ENCODE measurements at regions not wholly inside any gene's neighbourhood (a gene's known extent, or its start where the extent isn't known, plus 50 kb on each side); places are given as distances from the start of the nearest gene placed in this dataset.

DNA sequence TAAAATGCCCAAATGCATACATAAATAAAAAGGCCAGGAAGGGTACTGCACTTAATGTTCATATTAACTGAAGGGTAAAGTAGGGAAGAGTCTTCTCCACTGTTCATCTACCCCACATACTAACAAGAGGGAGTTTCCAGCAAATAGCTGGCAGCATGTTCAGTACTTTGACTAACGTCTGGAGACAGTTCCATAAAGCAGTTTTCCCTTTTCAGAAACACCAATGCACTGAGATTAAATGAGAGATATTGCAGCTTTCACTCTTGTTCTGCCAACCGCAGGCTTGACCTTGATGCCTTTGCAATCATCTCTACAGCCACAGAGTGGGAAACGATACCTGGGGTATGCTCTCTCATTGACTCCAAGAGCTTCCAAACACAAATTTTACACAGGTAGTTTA is 2123.1 kb upstream of the TENM3 start:
- TF ChIP-seq, protein P1, sequence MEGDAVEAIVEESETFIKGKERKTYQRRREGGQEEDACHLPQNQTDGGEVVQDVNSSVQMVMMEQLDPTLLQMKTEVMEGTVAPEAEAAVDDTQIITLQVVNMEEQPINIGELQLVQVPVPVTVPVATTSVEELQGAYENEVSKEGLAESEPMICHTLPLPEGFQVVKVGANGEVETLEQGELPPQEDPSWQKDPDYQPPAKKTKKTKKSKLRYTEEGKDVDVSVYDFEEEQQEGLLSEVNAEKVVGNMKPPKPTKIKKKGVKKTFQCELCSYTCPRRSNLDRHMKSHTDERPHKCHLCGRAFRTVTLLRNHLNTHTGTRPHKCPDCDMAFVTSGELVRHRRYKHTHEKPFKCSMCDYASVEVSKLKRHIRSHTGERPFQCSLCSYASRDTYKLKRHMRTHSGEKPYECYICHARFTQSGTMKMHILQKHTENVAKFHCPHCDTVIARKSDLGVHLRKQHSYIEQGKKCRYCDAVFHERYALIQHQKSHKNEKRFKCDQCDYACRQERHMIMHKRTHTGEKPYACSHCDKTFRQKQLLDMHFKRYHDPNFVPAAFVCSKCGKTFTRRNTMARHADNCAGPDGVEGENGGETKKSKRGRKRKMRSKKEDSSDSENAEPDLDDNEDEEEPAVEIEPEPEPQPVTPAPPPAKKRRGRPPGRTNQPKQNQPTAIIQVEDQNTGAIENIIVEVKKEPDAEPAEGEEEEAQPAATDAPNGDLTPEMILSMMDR (IDR thresholded peaks at IDR 0.05; ENCODE audit: unreplicated experiment in 3 of 3), result no peak

DNA sequence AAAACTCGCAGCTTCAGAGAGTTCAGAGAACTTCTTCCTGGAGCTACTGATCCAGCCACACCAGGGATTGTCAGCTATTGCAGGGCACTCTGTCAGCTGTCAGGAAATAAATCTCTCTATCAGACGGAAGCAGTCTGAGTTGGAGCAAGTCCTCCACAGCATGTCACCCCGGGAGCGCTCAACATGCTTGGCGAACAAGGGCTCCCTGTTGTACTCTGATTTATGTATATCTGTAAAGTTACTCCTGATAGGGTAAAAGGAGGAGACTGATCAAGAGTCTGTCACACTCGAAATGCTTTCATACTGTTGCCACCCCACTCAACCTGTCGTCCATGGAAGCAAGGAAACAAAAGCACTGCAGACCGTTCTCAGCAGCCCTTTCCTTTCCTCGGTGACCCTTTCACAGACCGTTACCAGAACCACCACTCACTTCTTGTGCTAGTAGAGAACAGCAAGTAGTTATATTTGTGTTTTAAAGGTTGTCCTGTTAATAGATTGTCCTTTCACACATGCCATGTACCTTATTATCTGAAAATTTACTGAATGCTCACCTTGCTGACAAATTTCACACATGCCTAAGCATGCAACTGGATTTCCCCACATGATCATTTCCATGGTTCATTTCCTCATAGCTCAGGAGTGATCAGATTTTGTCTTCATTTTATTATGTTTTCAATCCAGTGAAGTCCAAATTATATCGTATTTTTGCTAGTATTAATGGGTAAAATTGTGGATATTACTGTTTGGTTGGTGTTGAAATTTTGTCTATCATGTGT is 2108.9 kb upstream of the TENM3 start:
- H3K4me1 Mint-ChIP-seq, result peaks cover 15% of the 10 kb centered on the region
- no peaks in the 10 kb centered on the region for H3K36me3 Mint-ChIP-seq (ENCODE audit: low read depth)
- H3K4me3 Mint-ChIP-seq, result peak overlapping the region; percentile 53 to 80 (median 62)
- TF ChIP-seq, protein P1 (IDR thresholded peaks at IDR 0.05; ENCODE audit: unreplicated experiment in 3 of 3), result no peak
- H3K27ac Mint-ChIP-seq, result peak overlapping the region; percentile 64 to 78 (median 76)
- H3K9me3 Mint-ChIP-seq, result no peaks in the 10 kb centered on the region
- H3K27me3 Mint-ChIP-seq (ENCODE audit: low read depth), result peaks cover 5% of the 10 kb centered on the region

More for the DNA sequence above, 2123.1 kb upstream of the TENM3 start:
- Mint-ChIP-seq H3K27ac (no peak overlapping the region), H3K36me3 (ENCODE audit: low read depth) (no peaks in the 10 kb centered on the region), H3K9me3 (no peaks in the 10 kb centered on the region), H3K27me3 (ENCODE audit: low read depth) (no peaks in the 10 kb centered on the region), H3K4me1 (peaks cover 5% of the 10 kb centered on the region), H3K4me3 (no peak overlapping the region)

DNA sequence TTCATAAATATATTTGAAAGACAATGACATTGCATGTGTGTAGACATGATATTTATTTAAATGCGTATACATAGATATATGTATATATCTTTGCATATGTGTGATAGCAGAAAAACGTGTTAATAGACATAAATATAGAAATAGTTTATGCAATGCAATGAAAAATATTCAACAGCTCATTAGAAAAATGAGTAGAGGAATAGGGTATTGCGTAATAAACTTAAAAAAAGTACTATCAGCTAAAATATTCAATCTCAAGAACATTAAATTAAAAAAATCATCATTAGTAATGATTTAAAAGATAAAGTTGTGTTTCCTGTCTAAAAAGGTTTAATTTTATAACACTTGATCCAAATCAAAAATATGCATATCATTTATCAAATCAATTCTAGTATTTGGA is 2101.5 kb upstream of the TENM3 start:
- Mint-ChIP-seq H3K36me3 (ENCODE audit: low read depth) (no peaks in the 10 kb centered on the region), H3K9me3 (no peaks in the 10 kb centered on the region), H3K27ac (no peak overlapping the region), H3K4me1 (no peaks in the 10 kb centered on the region), H3K4me3 (no peak overlapping the region), H3K27me3 (ENCODE audit: low read depth) (no peaks in the 10 kb centered on the region)
- TF ChIP-seq, protein P1 (IDR thresholded peaks at IDR 0.05; ENCODE audit: unreplicated experiment in 3 of 3), result no peak

DNA sequence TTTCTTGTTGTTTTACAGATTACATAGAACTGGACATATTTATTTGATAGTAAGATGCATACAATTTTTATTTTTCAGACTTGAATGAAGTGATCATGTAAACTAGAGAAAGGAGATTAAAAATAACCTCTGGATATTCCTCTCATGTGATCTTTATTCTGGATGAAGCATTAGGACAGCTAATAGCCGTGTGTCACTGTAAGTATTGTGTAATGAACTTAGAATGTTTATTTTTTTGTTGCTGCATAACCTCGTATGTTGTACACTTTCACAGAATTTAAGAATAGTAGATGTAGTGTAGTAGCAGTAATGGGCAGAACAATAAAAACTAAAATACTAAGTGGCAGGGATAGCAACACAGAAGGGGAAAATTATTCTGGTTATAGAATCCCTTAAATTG is 2094.5 kb upstream of the TENM3 start:
- Mint-ChIP-seq H3K36me3 (ENCODE audit: low read depth) (no peaks in the 10 kb centered on the region), H3K27ac (no peak overlapping the region), H3K4me3 (no peak overlapping the region), H3K9me3 (no peaks in the 10 kb centered on the region), H3K4me1 (no peaks in the 10 kb centered on the region), H3K27me3 (ENCODE audit: low read depth) (no peaks in the 10 kb centered on the region)
- TF ChIP-seq, protein P1 (IDR thresholded peaks at IDR 0.05; ENCODE audit: unreplicated experiment in 3 of 3), result no peak

DNA sequence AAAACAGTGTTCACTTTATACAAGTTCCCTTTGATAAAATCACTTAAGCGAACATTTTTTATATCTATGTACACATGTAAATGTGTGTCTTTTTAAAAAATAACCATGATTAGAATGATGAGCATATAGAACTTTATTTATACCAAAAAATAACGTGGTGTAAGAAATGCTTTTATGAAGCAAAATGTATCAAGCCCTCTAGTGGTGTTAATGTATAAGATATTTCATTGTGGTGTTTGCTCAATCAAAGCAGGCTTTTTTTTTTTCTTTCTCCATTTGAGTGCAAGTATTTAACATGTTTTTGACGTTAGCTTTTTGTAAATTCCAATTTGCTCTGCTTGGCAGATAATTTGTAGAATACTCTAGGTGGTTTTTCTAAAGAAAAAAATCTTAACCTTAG is 2092.4 kb upstream of the TENM3 start:
- TF ChIP-seq, protein P1 (IDR thresholded peaks at IDR 0.05; ENCODE audit: unreplicated experiment in 3 of 3), result peak; percentile 39 to 60 (median 48)
- Mint-ChIP-seq H3K36me3 (ENCODE audit: low read depth) (no peaks in the 10 kb centered on the region), H3K27me3 (ENCODE audit: low read depth) (no peaks in the 10 kb centered on the region), H3K27ac (no peak overlapping the region), H3K9me3 (no peaks in the 10 kb centered on the region), H3K4me1 (no peaks in the 10 kb centered on the region), H3K4me3 (no peak overlapping the region)

DNA sequence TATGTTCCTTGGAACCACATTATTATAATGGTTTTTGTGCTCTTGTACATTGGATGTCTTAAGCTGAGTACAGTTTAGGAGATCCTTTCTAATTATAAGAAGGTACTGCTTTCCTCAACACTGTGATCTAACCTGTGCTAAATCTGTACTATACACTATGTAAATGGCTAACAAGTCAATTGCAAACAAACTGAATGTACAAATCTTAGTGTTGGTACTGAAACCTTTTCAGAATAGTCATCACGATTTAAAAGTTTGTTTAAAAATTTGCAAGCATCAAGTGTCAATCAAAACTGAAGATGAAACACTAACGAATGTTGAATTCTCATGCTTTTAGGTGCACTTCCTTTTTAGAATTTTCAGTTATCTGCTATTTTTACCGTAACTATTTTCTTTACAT is 2090.4 kb upstream of the TENM3 start:
- no peaks in the 10 kb centered on the region for H3K27me3 Mint-ChIP-seq (ENCODE audit: low read depth)
- H3K9me3 Mint-ChIP-seq, result no peaks in the 10 kb centered on the region
- H3K4me1 Mint-ChIP-seq, result no peaks in the 10 kb centered on the region
- H3K4me3 Mint-ChIP-seq, result no peak overlapping the region
- no peak overlapping the region for H3K27ac Mint-ChIP-seq
- H3K36me3 Mint-ChIP-seq (ENCODE audit: low read depth), result no peaks in the 10 kb centered on the region
- TF ChIP-seq, protein P1 (IDR thresholded peaks at IDR 0.05; ENCODE audit: unreplicated experiment in 3 of 3), result no peak
